Omental fat pad (tissue), 3 donors: ENCODE measurements at regions not wholly inside any gene's neighbourhood (a gene's known extent, or its start where the extent isn't known, plus 50 kb on each side); places are given as distances from the start of the nearest gene placed in this dataset.

Source experiments
- ATAC-seq: fragments of 150-250 bp; one replicate; pipeline ENCODE4 v1.9.1; 2016; ENCODE audit warnings: mild to moderate bottlenecking, moderate library complexity; ENCODE audit not compliant: low FRiP score
- DNase-seq: peaks from one replicate; pipeline ENCODE4 v3.0.0-alpha.2; 2019; ENCODE audit warnings: low spot score
- TF ChIP-seq, protein P1 (sequence below), 3 donors: fragments of 450-650 bp; IDR thresholded peaks; one replicate each; pipeline ENCODE4 v1.5.1; 2016 to 2017; ENCODE audit warnings: antibody characterized with exemption in 3 of 3, mild to moderate bottlenecking in 3 of 3, moderate library complexity in 2 of 3

DNA sequence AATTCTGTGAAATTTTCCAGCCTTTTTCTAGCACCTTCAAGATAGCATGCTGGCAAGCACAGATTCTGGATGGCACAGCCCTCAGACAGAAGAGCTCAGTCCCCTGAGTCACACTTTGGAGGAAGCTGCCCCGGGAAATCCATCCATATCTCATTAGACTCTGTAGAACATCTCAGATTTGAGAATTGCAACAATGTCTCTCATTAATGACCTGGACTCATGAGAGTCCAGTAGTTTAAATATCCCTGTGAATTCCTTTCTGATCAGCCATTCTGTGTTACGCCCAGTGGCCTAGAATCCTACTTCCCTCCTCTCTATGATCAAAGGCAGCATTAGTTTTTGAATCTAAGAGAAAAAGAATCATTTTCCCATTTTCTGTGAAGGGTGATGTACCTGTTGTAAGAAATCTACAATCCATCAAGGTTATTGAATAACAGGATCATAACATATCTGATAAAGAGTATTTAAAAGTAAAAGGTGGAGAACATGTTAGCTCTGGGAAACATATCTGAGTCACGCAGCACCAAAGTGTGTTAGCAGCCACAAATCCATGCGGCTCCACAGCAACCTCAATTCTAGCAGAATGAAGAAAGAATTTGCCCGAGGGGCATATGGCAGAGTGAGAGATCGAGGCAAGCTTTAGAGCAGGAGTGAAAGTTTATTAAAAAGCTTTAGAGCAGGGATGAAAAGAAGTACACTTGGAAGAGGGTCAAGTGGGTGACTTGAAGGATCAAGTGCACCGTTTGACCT is 855.6 kb upstream of the TMEM132C start:
- ATAC-seq (no peak), DNase-seq (no peak)
- TF ChIP-seq, protein P1, sequence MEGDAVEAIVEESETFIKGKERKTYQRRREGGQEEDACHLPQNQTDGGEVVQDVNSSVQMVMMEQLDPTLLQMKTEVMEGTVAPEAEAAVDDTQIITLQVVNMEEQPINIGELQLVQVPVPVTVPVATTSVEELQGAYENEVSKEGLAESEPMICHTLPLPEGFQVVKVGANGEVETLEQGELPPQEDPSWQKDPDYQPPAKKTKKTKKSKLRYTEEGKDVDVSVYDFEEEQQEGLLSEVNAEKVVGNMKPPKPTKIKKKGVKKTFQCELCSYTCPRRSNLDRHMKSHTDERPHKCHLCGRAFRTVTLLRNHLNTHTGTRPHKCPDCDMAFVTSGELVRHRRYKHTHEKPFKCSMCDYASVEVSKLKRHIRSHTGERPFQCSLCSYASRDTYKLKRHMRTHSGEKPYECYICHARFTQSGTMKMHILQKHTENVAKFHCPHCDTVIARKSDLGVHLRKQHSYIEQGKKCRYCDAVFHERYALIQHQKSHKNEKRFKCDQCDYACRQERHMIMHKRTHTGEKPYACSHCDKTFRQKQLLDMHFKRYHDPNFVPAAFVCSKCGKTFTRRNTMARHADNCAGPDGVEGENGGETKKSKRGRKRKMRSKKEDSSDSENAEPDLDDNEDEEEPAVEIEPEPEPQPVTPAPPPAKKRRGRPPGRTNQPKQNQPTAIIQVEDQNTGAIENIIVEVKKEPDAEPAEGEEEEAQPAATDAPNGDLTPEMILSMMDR (IDR thresholded peaks at IDR 0.05): no peak

- TF ChIP-seq, protein P1 (IDR thresholded peaks at IDR 0.05): no peak
- DNase-seq (no peak), ATAC-seq (no peak)
Observed at GRCh38 chr12:127411981-127412380, 855.0 kb upstream of the TMEM132C start.

DNA sequence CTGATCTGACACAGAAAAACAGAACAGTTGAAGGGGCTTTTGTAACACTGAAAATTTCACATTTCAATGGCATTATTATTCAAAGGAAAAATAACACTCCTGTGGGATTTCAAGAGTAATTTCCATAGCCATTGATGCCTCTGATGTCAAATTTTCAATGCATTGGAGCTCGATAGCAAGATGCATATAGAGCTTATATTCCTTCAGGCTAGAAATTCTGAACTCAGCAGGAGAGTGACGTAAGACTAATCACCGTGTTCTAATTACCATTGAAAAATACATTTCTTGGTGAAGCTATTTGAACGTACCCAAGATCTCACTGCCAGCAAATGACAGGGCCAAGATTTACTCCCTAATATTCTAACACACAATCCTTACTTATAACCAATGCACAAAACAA is 854.1 kb upstream of the TMEM132C start:
- ATAC-seq: no peak
- DNase-seq: no peak
- TF ChIP-seq, protein P1 (IDR thresholded peaks at IDR 0.05): no peak

DNA sequence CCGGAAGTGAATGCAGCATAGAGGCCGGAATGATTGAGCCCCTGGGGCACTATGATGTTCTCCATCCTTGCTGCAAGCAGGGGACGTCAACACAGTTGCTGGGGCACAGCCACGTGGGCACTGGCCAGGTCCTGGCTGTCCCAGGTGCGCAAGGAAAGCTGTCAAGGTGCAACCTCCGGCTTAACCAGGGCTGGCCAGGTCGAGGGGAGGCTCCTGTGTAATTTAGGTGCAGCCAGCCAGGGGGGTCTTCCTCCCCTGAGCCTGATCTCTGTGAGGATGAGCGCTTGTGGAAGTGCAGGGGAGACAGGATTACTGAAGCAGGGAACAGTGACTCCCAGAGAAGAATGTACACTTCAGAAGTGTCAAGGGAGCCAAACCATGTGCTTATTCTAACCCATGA is 852.8 kb upstream of the TMEM132C start:
- TF ChIP-seq, protein P1 (IDR thresholded peaks at IDR 0.05): no peak
- no peak for DNase-seq
- no peak for ATAC-seq

GRCh38 chr12:127414636-127415035 is 852.3 kb upstream of the TMEM132C start:
- ATAC-seq (no peak), DNase-seq (no peak)
- TF ChIP-seq, protein P1 (IDR thresholded peaks at IDR 0.05): no peak

GRCh38 chr12:127416796-127417195 is 850.2 kb upstream of the TMEM132C start:
- TF ChIP-seq, protein P1 (IDR thresholded peaks at IDR 0.05): no peak
- DNase-seq (no peak), ATAC-seq (no peak)

- TF ChIP-seq, protein P1 (IDR thresholded peaks at IDR 0.05): no peak
- ATAC-seq (no peak), DNase-seq (no peak)
Observed at GRCh38 chr12:127419111-127419510, 847.9 kb upstream of the TMEM132C start.
